ENCODE measurements at regions not wholly inside any gene's neighbourhood (a gene's known extent, or its start where the extent isn't known, plus 50 kb on each side); places are given as distances from the start of the nearest gene placed in this dataset.
A peak's percentile ranks its signal among the peaks of the same experiment; 100 is the strongest.

DNA sequence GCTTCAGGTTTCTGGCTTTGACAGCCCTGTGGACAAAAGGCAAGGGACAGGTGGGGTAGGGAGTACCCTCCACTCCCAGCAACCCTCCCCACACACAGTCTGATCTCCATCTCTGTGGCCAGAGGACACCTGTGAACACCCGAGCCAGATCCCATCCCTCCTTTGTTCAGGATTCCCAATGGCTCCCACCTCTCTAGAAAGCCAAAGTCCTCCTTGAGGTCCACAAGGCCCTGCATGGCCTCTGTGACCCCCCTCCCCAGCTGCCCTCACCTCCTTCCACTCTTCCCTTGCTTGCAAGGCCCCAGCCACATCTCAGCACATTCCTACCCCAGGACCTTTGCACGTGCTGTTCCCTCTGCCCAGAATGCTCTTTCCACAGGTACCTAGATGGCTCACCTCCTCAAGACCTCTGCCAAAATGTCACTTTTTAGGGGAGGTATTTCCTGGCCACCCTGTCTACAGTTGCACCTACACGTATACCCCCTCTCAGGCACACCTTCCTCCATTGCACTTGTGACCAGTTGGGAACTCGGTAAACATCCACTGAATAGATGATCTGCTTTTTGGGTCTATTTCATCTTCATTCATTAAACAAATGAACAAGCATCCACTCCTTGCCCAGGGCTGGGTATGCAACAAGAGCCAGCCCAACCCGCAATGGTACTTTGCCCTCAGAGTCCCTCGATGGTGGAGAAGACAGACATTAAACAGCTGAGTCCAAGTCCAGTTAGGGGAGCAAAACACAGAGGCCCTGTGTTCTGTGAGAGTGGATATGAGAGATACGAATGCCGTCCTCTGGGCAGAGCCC lies 107.0 kb downstream of the CRLF3 start:
- TF ChIP-seq, protein P1, sequence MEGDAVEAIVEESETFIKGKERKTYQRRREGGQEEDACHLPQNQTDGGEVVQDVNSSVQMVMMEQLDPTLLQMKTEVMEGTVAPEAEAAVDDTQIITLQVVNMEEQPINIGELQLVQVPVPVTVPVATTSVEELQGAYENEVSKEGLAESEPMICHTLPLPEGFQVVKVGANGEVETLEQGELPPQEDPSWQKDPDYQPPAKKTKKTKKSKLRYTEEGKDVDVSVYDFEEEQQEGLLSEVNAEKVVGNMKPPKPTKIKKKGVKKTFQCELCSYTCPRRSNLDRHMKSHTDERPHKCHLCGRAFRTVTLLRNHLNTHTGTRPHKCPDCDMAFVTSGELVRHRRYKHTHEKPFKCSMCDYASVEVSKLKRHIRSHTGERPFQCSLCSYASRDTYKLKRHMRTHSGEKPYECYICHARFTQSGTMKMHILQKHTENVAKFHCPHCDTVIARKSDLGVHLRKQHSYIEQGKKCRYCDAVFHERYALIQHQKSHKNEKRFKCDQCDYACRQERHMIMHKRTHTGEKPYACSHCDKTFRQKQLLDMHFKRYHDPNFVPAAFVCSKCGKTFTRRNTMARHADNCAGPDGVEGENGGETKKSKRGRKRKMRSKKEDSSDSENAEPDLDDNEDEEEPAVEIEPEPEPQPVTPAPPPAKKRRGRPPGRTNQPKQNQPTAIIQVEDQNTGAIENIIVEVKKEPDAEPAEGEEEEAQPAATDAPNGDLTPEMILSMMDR (conservative IDR thresholded peaks at IDR 0.05; ENCODE audit: low read length): peak; percentile 44; the same call in 1 of the 2 replicates
- no peak for TF ChIP-seq EZH2phosphoT487 (IDR thresholded peaks at IDR 0.05; ENCODE audit: borderline replicate concordance, low read depth, low read length)
